ENCODE measurements at regions not wholly inside any gene's neighbourhood (a gene's known extent, or its start where the extent isn't known, plus 50 kb on each side); places are given as distances from the start of the nearest gene placed in this dataset.

- TF ChIP-seq CTCF (IDR thresholded peaks at IDR 0.05): no peak
- no peak overlapping the region for H3K4me3 ChIP-seq
- intact Hi-C loops (cut with DNase I): no loop called here
- DNase-seq: no peak
- H3K27ac ChIP-seq: no peak overlapping the region
- no peaks in the 10 kb centered on the region for H3K36me3 ChIP-seq
- no peak for ATAC-seq
- H3K4me1 ChIP-seq: no peaks in the 10 kb centered on the region
- H3K9me3 ChIP-seq: no peaks in the 10 kb centered on the region
- no peaks in the 10 kb centered on the region for H3K27me3 ChIP-seq (ENCODE audit: low read depth)
Observed at GRCh38 chr7:51689547-51689946, 372.9 kb upstream of the COBL start.

- no peak for TF ChIP-seq CTCF (IDR thresholded peaks at IDR 0.05)
- H3K27ac ChIP-seq: no peak overlapping the region
- no peaks in the 10 kb centered on the region for H3K36me3 ChIP-seq
- H3K4me3 ChIP-seq: no peak overlapping the region
- DNase-seq (no peak), ATAC-seq (no peak)
- no peaks in the 10 kb centered on the region for H3K27me3 ChIP-seq (ENCODE audit: low read depth)
- no peaks in the 10 kb centered on the region for H3K9me3 ChIP-seq
- intact Hi-C loops (cut with DNase I): no loop called here
- H3K4me1 ChIP-seq: no peaks in the 10 kb centered on the region
Observed at GRCh38 chr7:51685794-51686193, 369.2 kb upstream of the COBL start.

- TF ChIP-seq CTCF (IDR thresholded peaks at IDR 0.05): no peak
- H3K9me3 ChIP-seq: no peaks in the 10 kb centered on the region
- no peak overlapping the region for H3K4me3 ChIP-seq
- no peaks in the 10 kb centered on the region for H3K4me1 ChIP-seq
- no peak overlapping the region for H3K27ac ChIP-seq
- intact Hi-C loops (cut with DNase I): no loop called here
- ATAC-seq: no peak
- no peaks in the 10 kb centered on the region for H3K36me3 ChIP-seq
- no peak for DNase-seq
- no peaks in the 10 kb centered on the region for H3K27me3 ChIP-seq (ENCODE audit: low read depth)
Observed at GRCh38 chr7:51680594-51681399, 364.2 kb upstream of the COBL start.

- no peak overlapping the region for H3K27ac ChIP-seq
- H3K9me3 ChIP-seq: no peaks in the 10 kb centered on the region
- no peak overlapping the region for H3K4me3 ChIP-seq
- TF ChIP-seq CTCF (IDR thresholded peaks at IDR 0.05): no peak
- no peaks in the 10 kb centered on the region for H3K36me3 ChIP-seq
- DNase-seq: no peak
- ATAC-seq: no peak
- intact Hi-C loops (cut with DNase I): no loop called here
- H3K27me3 ChIP-seq (ENCODE audit: low read depth): no peaks in the 10 kb centered on the region
- no peaks in the 10 kb centered on the region for H3K4me1 ChIP-seq
Observed at GRCh38 chr7:51679358-51679757, 362.7 kb upstream of the COBL start.

GRCh38 chr7:51666751-51667150 is 350.1 kb upstream of the COBL start:
- no peak for TF ChIP-seq CTCF (IDR thresholded peaks at IDR 0.05)
- Histone ChIP-seq H3K4me1 (no peaks in the 10 kb centered on the region), H3K27me3 (ENCODE audit: low read depth) (no peaks in the 10 kb centered on the region), H3K9me3 (no peaks in the 10 kb centered on the region), H3K36me3 (no peaks in the 10 kb centered on the region), H3K4me3 (no peak overlapping the region), H3K27ac (no peak overlapping the region)
- ATAC-seq (no peak), DNase-seq (no peak)
- intact Hi-C loops (cut with DNase I): no loop called here
